HUDEP-2 (cell line): ENCODE measurements at regions not wholly inside any gene's neighbourhood (a gene's known extent, or its start where the extent isn't known, plus 50 kb on each side); places are given as distances from the start of the nearest gene placed in this dataset.

Experiments
- DNase-seq, 76 experiments: peaks; one replicate each; lab custom pipeline; 2025; ENCODE audit not compliant: unreplicated experiment in 76 of 76; lab: John Stamatoyannopoulos, UW

DNA sequence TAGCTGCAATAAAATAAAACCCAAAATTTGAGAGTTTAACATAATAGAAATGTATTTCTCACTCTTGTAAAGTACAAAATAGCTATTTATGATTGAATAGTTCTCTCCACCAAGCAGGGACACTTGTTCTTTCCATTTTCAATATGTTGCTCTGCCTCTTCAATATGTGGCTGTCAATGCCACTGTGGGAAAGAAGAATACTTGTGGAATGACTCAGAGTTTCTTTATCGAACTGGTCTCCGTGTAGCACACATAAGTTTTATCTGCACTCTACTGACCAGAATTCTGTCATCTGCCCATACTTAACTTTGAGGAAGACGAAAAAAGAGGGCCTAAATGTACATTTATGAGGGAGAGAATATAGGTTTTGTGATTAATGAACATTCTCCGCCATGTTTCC lies 256.9 kb downstream of the ATXN7L3B start:
- DNase-seq, result peak in 24 of 76 experiments; percentile 3 to 78 (median 32)

DNA sequence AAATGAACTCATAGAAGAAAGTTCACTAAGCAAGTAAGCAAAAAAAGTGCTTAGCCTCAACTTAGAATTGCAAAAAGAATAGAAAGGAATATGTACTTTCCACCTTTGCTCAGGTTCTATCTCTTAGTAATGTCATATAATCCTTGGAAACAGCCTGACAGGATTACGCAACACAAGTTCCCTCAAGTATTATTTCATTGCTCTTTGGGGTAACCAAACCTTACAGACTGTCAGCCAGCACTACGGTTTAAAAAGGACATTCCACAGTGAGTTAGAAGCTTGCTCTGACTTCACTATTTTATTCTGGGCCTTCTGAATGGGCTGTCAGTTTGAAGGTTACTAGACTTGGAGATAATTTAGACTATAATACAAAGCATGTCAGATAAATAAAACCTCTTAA lies 264.0 kb downstream of the ATXN7L3B start:
- no peak for DNase-seq

DNA sequence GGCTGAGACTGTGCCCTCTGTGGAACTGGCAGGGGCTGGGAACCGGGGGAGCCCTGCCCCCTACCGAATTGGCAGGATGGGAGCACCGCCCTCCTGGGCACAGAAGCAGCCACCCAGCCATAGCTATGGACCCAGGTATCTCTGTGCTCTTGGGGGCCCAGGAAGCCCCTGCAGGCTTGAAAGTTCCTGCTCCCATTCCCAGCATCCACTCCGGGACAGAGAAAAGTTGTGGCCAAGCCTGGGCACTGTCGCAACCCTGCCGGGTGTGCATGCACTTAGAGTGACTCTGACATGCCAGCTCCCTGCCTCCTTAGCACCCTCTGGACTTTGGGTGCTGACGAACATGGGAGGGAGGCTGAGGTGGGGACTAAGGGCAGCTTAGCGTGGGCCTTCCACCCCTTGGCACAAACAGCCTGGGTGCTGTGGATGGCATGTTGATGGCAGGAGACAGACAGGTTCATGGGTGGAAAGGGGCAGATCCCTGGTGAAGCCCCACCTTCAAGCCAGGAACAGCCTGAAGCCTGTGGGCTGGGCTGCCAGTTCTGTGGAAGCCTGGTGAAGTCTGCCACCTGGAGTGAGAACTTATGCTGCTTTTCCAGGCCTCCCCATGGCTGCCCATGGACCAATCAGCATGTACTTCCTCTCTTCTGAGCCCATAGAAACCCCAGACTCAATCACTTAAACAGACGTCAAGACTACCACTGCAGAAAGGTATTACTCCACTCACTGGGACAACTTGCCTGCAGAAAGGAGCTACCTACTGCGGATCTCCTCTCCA lies 279.0 kb downstream of the ATXN7L3B start:
- peak in 1 of 76 experiments; percentile 4 for DNase-seq

DNA sequence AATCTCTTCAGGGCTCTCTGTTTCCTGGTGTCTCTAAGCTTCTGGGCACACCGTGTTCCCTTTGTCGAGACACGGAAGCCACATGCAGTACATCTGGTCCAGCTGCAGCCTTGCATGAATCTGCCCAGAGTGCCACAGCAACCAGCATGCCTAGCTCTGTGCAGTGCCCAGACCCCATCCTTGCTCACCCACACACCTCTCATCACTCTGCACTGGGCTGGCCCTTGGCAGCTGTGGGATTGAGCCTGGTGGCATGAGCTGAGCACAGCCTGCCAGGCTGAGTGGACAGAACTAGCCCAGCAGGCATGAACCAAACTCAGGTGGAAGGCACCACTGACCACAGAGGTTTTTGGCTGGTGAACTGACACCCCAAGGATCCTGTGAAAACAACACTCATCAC lies 279.9 kb downstream of the ATXN7L3B start:
- DNase-seq, result no peak

DNA sequence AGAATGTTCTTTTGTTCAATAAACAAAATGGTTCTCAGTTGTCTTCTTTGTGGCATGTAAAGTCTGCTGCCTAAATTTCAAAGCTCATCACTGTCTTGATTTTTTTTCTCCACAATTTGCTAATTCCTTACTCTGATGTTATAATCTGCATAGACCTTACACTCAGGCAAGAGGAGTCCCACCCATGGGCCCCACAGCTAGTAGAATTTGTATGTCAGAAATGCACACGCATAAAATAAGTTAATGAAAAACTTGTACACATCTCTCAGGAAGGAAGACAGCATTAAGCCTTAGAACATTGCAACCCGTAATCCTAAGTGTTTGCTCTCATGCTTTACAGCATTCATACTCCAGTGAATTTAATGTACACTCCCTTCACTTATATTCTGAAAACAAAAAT lies 280.8 kb downstream of the ATXN7L3B start:
- DNase-seq, result no peak

DNA sequence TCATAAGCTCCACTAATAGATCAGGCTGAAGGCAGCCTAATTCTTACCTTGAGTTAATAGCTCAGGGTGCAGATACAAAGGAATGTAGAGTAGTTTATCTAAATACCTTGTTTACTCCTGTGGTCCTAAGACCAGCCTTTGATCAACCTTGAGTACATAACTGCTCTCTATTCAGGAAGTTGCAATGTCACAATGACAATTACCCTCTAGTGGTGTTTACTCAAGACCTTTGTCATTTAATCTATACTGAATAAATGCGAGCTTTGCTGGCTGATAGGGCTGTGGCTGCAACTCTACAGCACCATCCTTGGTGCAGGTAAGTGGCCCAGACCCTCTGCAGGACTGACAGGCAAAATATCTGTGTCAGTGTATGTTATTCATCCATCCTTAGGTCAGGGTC lies 282.7 kb downstream of the ATXN7L3B start:
- DNase-seq, result no peak

DNA sequence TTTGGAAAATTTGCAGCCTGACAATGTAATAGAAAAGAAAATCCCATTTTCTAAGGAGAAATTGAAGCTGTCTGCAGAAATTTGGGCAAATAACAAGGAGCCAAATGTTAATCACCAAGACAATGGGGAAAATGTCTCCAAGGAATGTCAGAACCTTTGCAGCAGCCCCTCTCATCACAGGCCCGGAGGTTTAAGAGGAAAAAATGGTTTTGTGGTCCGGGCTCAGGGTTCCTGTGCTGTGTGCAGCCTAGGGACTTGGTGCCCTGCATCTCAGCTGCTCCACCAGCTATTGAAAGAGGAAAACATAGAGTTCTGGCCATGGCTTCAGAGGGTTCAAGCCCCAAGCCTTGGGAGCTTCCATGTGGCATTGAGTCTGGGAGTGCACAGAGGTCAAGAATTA lies 298.9 kb downstream of the ATXN7L3B start:
- no peak for DNase-seq

DNA sequence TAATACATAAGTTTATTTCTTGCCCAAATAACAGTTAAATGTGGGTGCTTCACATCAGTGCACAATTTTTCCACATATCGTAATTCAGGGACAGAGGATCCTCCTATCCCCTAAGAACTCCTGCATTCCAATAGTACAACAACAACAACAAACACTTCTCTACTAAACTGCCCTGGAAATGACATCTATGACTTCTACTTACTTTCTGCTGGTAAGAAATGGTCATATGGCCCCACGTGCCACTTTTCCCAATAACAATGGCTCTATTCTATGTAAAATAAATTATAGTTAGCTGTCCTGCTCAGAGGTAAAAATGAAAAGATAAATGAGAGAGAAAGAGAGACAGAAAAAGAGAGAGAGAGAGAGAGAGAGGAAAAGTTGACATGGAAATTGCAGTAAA lies 308.5 kb downstream of the ATXN7L3B start:
- DNase-seq, result no peak

DNA sequence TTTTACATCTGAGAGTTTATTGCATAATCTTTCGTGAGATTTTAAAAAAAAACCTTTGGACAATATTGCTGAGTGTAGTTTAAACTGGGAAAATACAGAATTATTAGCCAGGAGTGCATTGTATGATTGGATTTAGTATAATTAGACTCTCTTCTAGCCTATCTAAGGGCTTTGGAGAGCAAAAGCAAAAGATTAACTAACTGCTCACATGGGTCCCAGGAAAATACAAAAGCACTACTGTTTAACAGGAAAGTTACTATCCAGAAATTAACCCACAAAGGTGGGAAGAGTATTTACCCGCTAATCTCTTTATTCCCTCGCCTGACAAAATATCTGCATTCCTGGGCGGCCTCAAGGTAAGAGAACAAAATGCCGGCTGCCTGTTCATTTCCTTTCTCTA lies 309.5 kb downstream of the ATXN7L3B start:
- DNase-seq, result no peak

DNA sequence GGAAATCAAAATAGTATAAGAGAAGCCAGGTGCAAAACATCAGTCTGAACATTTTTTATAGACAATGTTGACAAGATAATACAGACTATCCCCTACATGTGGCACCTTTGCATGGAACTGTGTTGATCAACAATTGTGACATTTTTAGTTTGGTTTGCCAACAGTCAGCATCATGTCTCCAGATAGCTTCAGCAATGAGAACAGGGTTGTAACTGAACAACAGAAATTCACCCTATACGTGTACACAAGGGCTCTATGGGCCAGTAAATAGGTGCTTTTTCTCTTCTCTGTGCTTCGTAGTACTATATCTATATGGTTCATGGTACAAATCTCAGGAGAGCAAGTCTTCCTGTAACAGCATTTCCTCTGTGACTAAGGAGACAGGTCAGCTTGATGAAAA lies 310.4 kb downstream of the ATXN7L3B start:
- no peak for DNase-seq

DNA sequence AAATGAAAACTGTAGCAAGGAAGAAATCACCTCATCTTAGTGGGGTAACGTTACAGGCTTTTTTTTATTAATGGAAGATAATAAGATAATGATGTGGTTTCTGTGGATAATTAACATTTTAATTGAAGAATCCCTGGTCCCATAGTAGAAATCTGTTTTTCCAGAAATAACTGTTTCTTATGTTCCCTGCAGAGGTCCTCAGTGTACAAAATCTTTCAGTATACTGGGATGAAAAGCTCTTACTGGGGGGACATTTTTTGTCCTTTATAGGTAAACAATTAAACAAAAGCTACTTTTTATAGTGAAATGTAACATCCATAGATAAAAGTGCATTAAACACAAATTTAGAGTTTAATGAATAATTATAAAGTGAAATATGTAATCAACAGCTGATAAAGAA lies 312.2 kb downstream of the ATXN7L3B start:
- DNase-seq, result no peak

DNA sequence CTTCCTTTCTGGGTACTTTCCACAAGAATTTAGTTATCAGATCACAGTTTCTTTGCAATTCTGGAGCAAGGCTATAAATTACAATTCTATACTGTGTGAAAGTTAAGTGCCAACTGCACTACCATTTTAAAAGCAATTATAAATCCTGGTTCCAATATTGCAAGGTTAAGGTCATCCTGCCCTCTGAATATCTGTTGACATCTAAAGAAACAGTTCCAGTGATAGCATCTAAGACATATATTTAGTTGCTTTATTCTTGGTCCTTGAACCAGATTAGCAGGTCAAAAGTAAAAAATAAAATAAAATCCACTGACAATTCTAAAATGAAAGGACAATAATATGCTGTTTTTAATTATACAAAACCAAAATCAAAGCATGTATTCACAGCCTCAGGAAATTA lies 334.2 kb downstream of the ATXN7L3B start:
- DNase-seq, result no peak

DNA sequence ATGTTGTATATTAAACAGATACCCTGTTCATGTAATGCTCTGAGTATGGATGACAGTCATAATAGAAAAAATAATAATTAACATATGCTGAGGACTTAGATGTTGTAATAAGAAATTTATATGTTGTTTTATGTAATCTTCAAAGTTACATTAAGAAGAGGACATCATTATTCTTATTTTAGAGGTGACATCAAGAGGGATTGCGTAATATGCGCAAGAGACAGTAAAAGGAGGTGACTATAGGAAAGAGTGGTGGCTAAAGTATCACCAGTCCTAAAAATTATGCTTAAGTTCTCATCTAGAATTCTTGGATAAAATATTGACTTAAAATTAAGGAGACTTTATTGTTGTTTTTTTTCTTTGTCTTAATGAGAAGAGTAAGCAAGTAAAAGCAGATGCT lies 323.9 kb downstream of the KCNC2 start:
- no peak for DNase-seq

DNA sequence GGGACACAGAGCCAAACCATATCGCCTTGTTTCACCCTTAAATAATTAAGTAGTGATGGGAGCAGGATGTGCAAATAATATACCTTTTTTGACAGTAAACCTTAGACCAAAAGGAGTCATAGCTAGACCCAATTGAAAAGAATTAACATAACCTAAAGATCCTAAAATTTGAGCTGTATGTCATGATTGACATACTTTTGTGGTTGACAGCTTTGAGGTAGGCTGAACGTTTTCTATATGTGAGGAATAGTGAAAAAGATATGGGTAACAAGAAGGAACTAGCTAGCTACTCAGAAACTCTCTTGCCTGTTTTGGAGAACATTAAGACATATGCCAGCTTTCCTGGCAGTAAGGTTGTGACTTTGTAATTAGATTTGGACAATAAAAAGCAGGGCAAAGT lies 320.6 kb downstream of the KCNC2 start:
- DNase-seq, result no peak

DNA sequence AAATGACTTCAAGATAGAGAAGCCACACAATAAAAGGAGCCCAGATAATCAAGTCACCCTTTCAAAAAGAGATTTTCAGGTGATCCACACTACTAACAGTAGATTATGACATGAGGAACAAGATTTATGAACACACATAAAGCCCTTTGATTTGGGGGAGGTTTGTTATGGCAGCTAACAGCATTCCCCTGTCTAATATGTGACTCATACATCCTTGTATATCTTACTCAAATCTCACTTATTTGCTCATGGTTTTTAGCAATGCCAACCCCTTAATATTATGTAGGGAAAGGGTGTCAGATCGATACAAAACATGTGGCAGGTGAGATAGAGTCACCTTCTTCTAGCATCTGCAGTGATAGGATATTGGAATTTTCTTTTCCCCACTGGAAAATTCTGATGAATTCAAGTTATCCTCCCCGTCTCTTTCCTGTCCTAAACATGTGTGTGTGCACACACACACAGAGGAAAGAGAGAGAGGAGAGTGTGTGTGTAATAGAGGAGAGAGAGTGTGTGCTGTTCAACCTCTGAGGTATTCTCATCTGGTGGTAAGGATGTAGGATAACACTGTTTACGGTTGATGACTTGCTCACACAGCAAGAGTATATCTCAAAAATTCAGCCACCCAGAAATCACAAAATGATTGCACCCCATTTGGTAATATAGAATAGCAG lies 319.9 kb downstream of the KCNC2 start:
- no peak for DNase-seq

DNA sequence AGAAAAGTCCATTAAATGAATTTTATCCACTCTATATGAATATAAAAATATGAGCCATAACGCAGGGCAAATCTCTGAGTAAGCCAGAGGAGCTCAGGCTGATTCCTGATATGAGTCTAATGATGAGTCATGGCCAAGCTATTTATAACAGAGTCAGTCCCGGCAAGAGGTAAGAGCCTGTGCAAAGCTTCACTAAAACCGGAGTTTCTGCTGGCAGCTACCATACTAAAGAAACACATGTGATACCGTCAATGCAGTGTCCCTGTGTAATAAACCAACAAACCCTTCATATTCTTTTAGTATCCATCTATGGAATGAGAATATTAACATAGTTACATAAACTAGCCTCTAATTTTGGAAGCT lies 319.4 kb downstream of the KCNC2 start:
- DNase-seq, result no peak

DNA sequence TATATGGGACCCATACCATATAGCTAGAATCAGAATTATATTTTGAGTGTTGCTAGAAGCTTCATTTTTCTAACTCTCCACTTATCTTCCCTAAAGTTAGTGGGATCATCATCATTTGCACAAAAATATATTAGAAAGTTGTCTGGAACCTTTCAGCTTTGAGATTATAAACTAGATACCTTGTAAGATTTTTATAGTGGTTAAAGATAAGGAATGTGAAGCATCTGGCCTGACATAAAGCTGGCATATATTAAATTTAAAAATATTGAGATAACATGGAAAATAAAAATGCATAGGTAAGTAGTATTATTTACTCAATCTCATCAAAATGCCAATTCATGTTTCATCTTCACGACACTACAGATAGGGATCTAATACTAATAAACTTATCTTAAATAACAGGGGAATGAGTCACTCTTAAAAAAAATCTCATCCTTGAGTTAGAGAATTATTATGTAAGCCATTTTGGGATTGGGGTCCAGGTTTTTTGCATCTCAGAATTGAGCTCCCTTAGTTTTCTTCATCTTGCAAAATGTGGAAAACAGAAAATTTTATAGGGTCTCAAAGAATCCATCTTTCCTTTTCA lies 318.5 kb downstream of the KCNC2 start:
- DNase-seq, result no peak

DNA sequence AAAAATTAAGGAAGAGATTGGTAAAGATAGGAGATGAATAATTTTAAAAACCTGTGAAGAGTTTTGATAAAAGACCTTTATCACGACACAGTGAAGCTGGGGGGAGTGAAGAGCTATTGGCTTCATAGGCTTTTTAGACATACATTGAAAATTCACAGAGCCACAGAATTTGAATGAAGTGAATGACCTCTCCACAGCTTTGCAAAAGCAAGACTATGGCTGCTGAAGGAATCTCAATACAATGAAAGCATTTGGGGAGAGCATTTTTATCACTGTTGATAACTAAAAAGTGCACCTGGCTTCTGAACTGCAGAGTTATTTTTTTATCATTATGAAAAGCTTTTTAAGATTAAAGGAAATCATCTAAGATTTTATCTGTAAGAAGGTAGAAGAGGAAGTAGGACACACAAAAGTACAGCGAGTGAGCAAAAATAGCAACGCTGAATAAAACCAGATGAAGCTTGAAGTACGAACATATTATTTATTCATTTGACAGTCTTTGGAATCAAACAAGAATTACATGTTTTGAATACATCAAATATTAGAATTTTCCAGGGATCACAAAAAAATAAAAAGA lies 317.5 kb downstream of the KCNC2 start:
- no peak for DNase-seq

DNA sequence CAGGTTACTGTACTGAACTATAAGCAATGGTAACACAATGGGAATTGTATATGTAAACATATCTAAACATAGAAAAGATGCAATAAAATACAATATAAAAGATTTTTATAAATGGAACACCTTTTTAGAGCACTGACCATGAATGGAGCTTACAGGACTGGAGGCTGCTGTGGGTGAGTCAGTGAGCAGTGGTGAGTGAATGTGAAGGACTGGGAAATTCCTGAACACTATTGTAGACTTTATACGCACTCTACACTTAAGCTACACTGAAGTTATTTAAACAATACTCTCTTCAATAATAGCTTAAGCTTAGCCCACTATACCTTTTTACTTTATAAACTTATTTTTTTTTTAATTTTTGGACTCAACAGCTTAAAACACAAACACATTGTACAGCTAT lies 313.5 kb downstream of the KCNC2 start:
- no peak for DNase-seq

DNA sequence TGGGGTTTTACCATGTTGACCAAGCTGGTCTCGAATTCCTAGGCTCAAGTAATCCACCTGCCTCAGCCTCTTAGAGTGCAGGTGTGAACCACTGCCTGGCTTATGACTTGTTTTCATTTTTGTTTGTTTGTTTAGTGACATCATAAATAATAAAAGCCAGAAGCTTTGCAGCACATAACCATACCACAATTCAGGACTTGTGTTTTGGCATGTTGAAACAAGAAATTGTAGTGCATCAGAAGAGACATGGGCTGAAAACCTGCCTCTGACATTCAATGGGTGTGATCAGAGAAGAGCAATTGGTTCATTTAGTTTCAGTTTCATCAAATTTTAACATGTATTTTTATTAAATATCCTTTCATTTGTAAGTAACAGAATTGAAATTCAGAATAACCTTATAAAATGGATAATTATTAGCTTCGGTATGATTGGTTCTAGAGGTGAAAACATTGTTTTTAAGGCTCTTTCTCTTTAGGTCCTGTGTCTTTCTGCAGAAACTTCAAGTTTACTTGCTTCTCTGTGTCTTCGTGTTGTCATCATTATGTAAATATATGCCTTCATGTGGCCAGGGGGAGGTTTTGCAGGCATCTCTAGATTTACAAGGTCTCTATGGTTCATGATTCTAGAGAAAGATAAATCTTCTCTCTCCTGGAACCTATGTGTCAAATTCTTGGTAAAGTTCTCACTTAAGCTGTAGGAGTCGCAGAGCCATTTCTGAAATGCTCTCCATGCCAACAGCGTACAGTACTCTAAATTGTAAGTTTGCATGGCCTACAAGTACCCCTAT lies 312.0 kb downstream of the KCNC2 start:
- DNase-seq, result no peak
